H1 (cell line): ENCODE measurements at regions not wholly inside any gene's neighbourhood (a gene's known extent, or its start where the extent isn't known, plus 50 kb on each side); places are given as distances from the start of the nearest gene placed in this dataset.

ENCODE experiments used
- ASH2L ChIP-seq: fragments of 200-600, 300-600 bp; sonication (generic); IDR thresholded peaks from one replicate; pipeline ENCODE4 v1.7.1; 2017; ENCODE audit warnings: low read length
- BRCA1 ChIP-seq: IDR thresholded peaks from 2 replicates; pipeline ENCODE4 v1.6.1; 2012; ENCODE audit warnings: low read depth, low read length, improper control_type of control experiment
- JUND ChIP-seq: IDR thresholded peaks from 2 replicates; pipeline ENCODE4 v1.6.1; 2011; ENCODE audit warnings: mild to moderate bottlenecking, improper control_type of control experiment, low read length
- SIN3A ChIP-seq, 2 experiments: IDR thresholded peaks in 1 of 2; conservative IDR thresholded peaks in 1 of 2; 2 replicates each; pipeline ENCODE4 v1.6.1; 2011 to 2012; ENCODE audit warnings: low read length in 2 of 2, improper control_type of control experiment in 1 of 2, low read depth in 1 of 2, mild to moderate bottlenecking in 1 of 2
- SUZ12 ChIP-seq: fragments of 200-600 bp; sonication (generic); IDR thresholded peaks from 2 replicates; pipeline ENCODE4 v1.6.1; 2012; ENCODE audit warnings: mild to moderate bottlenecking, inconsistent platforms, low read length, moderate library complexity, mixed read lengths

DNA sequence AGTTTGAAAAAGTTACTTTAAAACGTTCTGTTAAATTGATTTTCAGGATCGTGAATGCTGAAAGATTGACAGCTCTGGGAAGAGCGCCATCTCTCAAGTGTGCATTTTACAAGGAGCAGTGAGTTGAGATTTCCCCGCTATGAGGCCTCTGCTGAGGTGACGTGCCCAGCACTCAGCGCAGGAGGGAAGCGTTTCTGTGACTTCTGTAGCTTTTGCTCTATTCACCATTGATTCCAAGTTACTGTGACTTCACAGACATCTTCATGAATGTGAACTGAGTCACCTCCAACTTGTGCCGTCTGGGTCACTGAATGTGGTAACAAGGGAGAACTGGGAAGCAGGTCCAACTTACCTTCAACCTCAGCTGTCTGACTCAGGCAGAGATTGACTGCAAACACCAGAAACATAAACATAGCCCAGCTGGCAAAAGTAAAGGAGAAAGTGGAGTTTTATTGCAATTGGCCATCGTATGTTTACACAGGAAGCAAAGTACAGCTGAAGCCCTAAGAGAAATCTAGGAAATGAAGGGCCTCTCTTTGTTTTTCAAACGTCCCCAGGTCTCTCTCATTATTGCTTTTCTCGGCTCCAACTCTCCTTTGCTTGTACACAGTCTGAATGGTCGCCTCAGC lies 428.8 kb upstream of the CLINT1 start (continued):
- TF ChIP-seq SIN3A (conservative IDR thresholded peaks at IDR 0.05 in 1 of 2, IDR thresholded peaks at IDR 0.05 in 1 of 2; ENCODE audit: low read depth in 1 of 2, low read length in 2 of 2) = no peak
- no peak for TF ChIP-seq ASH2L
- TF ChIP-seq JUND = no peak
- TF ChIP-seq BRCA1 = no peak
- no peak for TF ChIP-seq SUZ12
